ENCODE measurements at regions not wholly inside any gene's neighbourhood (a gene's known extent, or its start where the extent isn't known, plus 50 kb on each side); places are given as distances from the start of the nearest gene placed in this dataset.

- H3K36me3 ChIP-seq (ENCODE audit: control insufficient read depth, insufficient read depth, low read length) = no peaks in the 10 kb centered on the region
- no peak overlapping the region for H3K56ac ChIP-seq (ENCODE audit: extremely low read depth, insufficient read depth, low read length)
- no peak overlapping the region for H2BK5ac ChIP-seq (ENCODE audit: low read depth, low read length, poor library complexity, severe bottlenecking)
- DNase-seq (no peak), ATAC-seq (ENCODE audit: low read depth) (no peak)
- no peak overlapping the region for H2BK20ac ChIP-seq (ENCODE audit: low read depth, low read length)
- ChIA-PET CTCF (no interaction called here), POLR2A (ENCODE audit: unreplicated experiment) (interaction anchor here (0.6 kb wide), 1 partner anchor 1377 kb away, joined by 3 read pairs; no protein-coding TSS in a partner anchor)
- dilution Hi-C loops (cut with HindIII; ENCODE audit: low sequenced_read_pairs, unreplicated experiment) = no loop called here
- no peak overlapping the region for H3K27ac ChIP-seq (ENCODE audit: insufficient read depth, low read length)
- no peak overlapping the region for H4K5ac ChIP-seq (ENCODE audit: low read depth, low read length)
- no peak overlapping the region for H2BK15ac ChIP-seq (ENCODE audit: low read depth, low read length)
- no peak overlapping the region for H2BK120ac ChIP-seq (ENCODE audit: low read depth, low read length)
- intact Hi-C loops (cut with micrococcal nuclease) = loop anchor here (1.0 to 10.0 kb wide), 2 partner anchors 10 to 500 kb away; no protein-coding TSS in a partner anchor
- H3K9me1 ChIP-seq (ENCODE audit: insufficient read depth, low read length) = no peaks in the 10 kb centered on the region
- TF ChIP-seq, protein P1, sequence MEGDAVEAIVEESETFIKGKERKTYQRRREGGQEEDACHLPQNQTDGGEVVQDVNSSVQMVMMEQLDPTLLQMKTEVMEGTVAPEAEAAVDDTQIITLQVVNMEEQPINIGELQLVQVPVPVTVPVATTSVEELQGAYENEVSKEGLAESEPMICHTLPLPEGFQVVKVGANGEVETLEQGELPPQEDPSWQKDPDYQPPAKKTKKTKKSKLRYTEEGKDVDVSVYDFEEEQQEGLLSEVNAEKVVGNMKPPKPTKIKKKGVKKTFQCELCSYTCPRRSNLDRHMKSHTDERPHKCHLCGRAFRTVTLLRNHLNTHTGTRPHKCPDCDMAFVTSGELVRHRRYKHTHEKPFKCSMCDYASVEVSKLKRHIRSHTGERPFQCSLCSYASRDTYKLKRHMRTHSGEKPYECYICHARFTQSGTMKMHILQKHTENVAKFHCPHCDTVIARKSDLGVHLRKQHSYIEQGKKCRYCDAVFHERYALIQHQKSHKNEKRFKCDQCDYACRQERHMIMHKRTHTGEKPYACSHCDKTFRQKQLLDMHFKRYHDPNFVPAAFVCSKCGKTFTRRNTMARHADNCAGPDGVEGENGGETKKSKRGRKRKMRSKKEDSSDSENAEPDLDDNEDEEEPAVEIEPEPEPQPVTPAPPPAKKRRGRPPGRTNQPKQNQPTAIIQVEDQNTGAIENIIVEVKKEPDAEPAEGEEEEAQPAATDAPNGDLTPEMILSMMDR (conservative IDR thresholded peaks at IDR 0.05; ENCODE audit: low read depth, low read length) = no peak
- TF ChIP-seq FOS (IDR thresholded peaks at IDR 0.05; ENCODE audit: low read depth, low read length) (no peak), MAZ (IDR thresholded peaks at IDR 0.05; ENCODE audit: borderline replicate concordance, low read depth, low read length) (no peak), RFX5 (IDR thresholded peaks at IDR 0.05; ENCODE audit: low read depth, low read length) (no peak), ELK1 (IDR thresholded peaks at IDR 0.05; ENCODE audit: borderline replicate concordance, low read depth, low read length) (no peak), CEBPB (IDR thresholded peaks at IDR 0.05; ENCODE audit: low read depth, low read length) (no peak), POLR2A (IDR thresholded peaks at IDR 0.05; ENCODE audit: low read depth, low read length) (no peak), RAD21 (IDR thresholded peaks at IDR 0.05; ENCODE audit: low read length) (no peak), SMC3 (IDR thresholded peaks at IDR 0.05; ENCODE audit: low read depth, low read length) (no peak), BHLHE40 (IDR thresholded peaks at IDR 0.05; ENCODE audit: low read depth, low read length) (no peak), CHD1 (IDR thresholded peaks at IDR 0.05; ENCODE audit: low read depth, low read length) (no peak), MXI1 (IDR thresholded peaks at IDR 0.05; ENCODE audit: borderline replicate concordance, low read depth, low read length) (no peak), MAFK (IDR thresholded peaks at IDR 0.05; ENCODE audit: low read depth, low read length) (no peak), NFE2L2 (IDR thresholded peaks at IDR 0.05; ENCODE audit: low read depth, low read length) (no peak)
- TF ChIP-seq, protein P2, sequence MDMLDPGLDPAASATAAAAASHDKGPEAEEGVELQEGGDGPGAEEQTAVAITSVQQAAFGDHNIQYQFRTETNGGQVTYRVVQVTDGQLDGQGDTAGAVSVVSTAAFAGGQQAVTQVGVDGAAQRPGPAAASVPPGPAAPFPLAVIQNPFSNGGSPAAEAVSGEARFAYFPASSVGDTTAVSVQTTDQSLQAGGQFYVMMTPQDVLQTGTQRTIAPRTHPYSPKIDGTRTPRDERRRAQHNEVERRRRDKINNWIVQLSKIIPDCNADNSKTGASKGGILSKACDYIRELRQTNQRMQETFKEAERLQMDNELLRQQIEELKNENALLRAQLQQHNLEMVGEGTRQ (IDR thresholded peaks at IDR 0.05; ENCODE audit: low read depth, low read length) = no peak
- no peaks in the 10 kb centered on the region for H4K20me1 ChIP-seq (ENCODE audit: insufficient read depth, low read length)
- peaks cover 10% of the 10 kb centered on the region for H3K9me3 ChIP-seq (ENCODE audit: control insufficient read depth, insufficient read depth, low read length)
- no peak overlapping the region for H3K4me2 ChIP-seq (ENCODE audit: low read depth, low read length)
- no peak overlapping the region for H2AFZ ChIP-seq (replicated peaks; ENCODE audit: low read length, poor library complexity)
- no peak overlapping the region for H4K91ac ChIP-seq (ENCODE audit: insufficient read depth, low read depth, low read length)
- H3K27me3 ChIP-seq (ENCODE audit: control insufficient read depth, insufficient read depth, low read length) = no peaks in the 10 kb centered on the region
- WGBS, 2 experiments (ENCODE audit: extremely low coverage in 2 of 2, insufficient read length in 1 of 2) = 80% methylated on average over 2 of the region's 5 CpGs; no CpG with 5 or more reads in 1 of the 2 experiments
- H3K14ac ChIP-seq (replicated peaks; ENCODE audit: low read depth, low read length) = no peak overlapping the region
- H3K23ac ChIP-seq (ENCODE audit: low read depth, low read length) = no peak overlapping the region
- BruUV-seq (replicated peaks) = no TSS peak
- H3K9ac ChIP-seq (ENCODE audit: low read depth, low read length) = no peak overlapping the region
- H4K8ac ChIP-seq (ENCODE audit: low read depth in 2 of 2, low read length in 2 of 2) = no peak overlapping the region
- in situ Hi-C loops (cut with MboI; ENCODE audit: low sequenced_read_pairs) = no loop called here
- H3K79me1 ChIP-seq (ENCODE audit: low read depth in 1 of 2, low read length in 2 of 2) = no peaks in the 10 kb centered on the region
- no peak overlapping the region for H3K4me3 ChIP-seq (ENCODE audit: insufficient read depth, low read depth, low read length)
- H2AK9ac ChIP-seq (replicated peaks; ENCODE audit: low read depth, low read length, poor library complexity) = no peak overlapping the region
- no peak overlapping the region for H3K18ac ChIP-seq (ENCODE audit: low read depth, low read length)
- no peak overlapping the region for H2AK5ac ChIP-seq (ENCODE audit: low read depth, low read length)
- H3K4ac ChIP-seq (ENCODE audit: low read depth, low read length) = no peak overlapping the region
- H3K4me1 ChIP-seq (ENCODE audit: control insufficient read depth, insufficient read depth, low read length) = no peaks in the 10 kb centered on the region
These were observed 211.0 kb downstream of the EFNB2 start for GRCh38 chr13:106324444-106324843.

All from IMR-90 (cell line).